GM19372 (cell line): ENCODE measurements at regions not wholly inside any gene's neighbourhood (a gene's known extent, or its start where the extent isn't known, plus 50 kb on each side); places are given as distances from the start of the nearest gene placed in this dataset.

Experiments used
- ATAC-seq: cut with Tn5 transposase; IDR thresholded peaks from one replicate; pipeline ENCODE4 v1.9.1; 2021; ENCODE audit warnings: mild to moderate bottlenecking, low read depth, moderate library complexity; ENCODE audit not compliant: unreplicated experiment

- ATAC-seq = no peak
Observed at GRCh38 chr3:57009802-57010201, 50.7 kb upstream of the SPATA12 start.

DNA sequence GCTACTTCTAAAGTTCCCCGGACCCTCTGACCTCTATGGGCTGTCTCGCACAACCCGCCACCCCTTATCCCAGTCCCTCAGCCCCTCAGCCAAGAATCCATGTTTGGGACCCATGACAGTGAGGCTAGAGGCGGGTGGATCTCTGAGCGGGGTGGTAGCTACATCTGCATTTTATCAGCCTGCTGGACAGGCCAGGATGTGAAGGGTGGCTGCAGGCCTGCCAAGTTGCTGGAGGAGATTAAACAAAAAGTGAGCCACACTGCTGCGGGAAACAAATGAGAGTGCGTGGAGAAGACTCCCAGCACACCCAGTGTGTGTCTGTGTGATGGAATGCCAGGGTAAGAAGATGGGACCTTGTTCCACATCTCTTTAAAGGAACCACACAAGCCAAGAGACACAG lies 51.1 kb upstream of the SPATA12 start:
- no peak for ATAC-seq

GRCh38 chr3:57007521-57008460 lies 52.7 kb upstream of the SPATA12 start:
- no peak for ATAC-seq

DNA sequence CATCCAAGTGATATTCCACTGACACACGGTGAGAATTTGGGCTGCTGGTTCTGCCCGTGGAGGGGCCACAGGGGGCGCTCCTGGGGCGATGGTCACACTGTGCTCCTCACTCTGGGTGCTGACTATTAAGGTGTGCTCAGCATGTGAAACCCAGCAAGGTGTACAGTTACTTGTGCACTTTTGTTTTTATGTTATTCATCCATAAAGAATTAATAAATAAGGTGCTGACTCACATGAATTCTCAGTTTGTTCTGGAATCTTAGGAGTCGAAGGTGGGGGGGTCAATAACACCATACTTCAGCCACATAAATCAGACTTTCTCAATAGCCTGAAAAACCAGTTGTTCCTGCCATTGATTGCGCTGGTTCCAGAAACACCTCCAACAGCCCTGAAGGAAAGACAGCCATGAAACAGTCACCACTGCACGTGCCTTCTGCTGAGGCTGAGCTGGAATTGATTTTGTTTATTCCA lies 53.5 kb upstream of the SPATA12 start:
- ATAC-seq = no peak

DNA sequence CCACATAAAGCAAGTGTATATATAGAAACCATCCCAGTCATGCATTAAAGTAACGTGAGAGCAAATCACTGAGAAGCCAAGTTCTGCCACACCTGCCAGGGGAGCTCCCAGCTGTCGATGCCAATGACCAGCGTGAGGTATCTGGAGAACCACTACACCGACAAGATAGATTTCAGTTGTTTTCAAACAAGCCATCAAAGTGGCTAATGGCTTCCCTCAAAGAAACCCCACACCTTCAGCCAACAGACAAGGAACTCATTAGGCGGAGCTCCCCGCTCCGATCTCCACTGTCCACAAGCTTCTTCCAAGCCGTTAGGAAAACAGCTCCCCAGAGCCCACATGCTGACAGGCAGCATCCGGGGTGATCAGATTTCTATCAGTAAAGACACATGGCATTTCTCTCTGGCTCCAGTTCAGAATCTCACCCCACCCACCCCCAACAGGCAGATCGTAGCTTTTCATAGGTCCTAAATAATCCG lies 54.2 kb upstream of the SPATA12 start:
- ATAC-seq = no peak

- no peak for ATAC-seq
Observed at GRCh38 chr3:57004229-57004628, 56.2 kb upstream of the SPATA12 start.

GRCh38 chr3:57003676-57004075 lies 56.8 kb upstream of the SPATA12 start:
- ATAC-seq = no peak

GRCh38 chr3:57001356-57001755 lies 59.1 kb upstream of the SPATA12 start:
- ATAC-seq = no peak

DNA sequence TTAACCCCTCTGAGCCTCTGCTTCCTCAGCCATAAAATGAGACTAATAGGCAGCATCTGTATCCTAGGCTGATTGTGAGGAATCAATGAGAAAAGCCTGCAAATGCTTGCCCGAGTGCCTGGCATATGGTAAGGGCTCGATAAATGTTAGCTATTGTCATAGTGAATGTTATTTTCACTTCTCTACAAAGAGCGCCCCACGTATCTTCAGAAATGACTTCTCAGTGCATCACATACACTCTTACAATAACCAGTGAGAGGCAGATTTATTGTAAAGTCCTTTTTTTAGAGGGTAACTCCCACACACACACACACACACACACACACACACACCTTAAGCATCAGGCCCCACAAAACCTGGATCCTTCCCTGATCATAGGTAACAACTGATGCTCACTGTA lies 60.5 kb upstream of the SPATA12 start:
- no peak for ATAC-seq

- ATAC-seq = no peak
Observed at GRCh38 chr3:56999547-56999946, 60.9 kb upstream of the SPATA12 start.

- ATAC-seq = no peak
Observed at GRCh38 chr3:56998076-56998529, 62.4 kb upstream of the SPATA12 start.

DNA sequence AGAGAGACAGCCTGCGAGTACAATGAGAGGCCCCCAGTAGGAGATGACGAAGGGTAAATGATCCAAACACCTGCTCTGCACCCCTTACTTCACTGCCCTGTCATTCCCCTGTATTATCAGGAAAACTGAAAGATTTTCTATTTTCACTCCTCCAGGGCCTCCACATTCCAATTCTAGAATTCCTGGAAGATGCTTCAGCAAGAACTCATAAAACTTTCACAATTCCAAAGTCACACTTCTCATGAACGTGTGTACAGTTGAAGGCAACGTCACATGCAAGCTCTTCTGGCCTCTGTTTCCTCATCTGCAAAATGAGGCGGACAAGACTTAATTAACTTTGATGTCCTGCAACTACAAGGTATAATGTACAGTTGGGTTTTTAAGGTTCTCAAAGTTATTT lies 62.8 kb upstream of the SPATA12 start:
- ATAC-seq = no peak

DNA sequence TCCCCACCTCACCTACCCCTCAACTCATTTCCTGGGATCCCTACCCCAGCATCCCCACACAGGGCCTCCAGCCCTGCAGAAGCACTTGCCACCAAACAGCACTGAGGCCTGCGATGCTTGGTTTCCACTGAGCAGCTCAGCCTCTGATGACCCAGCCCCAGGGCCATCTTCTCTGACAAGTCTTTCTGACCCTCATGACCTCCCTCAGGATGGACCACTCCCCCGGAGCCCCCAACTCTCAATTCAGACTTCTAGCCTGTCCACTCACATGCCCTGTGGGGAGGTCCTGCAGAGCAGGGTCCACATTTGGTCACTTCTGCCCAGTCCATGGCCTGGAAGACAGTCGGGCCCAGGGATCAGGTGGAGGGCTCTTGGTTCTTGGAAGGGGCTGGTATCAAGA lies 63.4 kb upstream of the SPATA12 start:
- ATAC-seq = no peak

DNA sequence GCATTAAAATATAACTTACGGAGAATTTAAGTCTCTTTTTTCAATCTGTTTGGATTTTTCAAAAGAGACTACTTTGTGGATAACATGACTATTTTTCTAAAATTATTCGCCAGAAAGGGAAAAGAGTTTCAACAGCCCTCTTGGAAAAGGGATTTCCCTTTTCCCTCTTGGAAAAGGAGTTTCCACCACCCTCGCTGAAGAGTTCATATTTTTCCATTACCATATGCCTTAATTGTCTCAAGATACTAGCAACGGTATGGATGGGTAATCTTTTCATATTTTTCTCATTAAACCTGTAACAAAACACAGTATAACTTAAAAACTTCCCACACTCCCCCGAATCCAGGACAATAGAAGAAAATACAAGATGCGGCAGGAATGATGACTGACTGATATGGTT lies 66.1 kb upstream of the SPATA12 start:
- ATAC-seq = no peak

- ATAC-seq = no peak
Observed at GRCh38 chr3:56990641-56991015, 69.8 kb upstream of the SPATA12 start.

DNA sequence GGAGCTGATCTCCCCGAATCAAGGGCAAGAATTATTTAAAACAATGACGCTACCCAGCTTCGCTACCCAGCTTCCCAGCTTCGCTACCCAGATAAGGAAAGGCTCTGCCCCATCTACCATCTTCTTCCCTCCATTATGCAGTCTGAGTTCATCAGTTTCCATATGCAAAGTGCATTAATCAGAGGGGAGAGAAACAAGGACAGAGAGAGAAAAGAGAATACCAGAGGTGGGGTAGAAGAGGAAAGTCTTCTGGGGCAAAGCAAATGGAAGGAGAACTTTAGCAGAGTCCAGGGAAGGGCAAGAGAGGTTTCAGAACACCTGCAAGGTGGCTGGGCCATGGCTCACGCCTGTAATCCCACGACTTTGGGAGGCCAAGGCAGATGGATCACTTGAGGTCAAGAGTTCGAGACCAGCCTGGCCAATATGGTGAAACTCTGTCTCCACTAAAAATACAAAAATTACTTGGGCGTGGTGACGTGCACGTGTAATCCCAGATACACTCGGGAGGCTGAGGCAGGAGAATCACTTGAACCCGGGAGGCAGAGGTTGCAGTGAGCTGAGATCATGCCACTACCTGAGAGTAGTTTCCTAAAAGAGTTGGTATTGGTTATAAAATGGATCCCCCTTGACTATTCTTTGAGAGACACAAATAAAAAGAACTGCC lies 70.4 kb upstream of the SPATA12 start:
- ATAC-seq = no peak

- ATAC-seq = no peak
Observed at GRCh38 chr3:56989169-56989976, 71.1 kb upstream of the SPATA12 start.

GRCh38 chr3:56988458-56989168 lies 71.9 kb upstream of the SPATA12 start:
- no peak for ATAC-seq

DNA sequence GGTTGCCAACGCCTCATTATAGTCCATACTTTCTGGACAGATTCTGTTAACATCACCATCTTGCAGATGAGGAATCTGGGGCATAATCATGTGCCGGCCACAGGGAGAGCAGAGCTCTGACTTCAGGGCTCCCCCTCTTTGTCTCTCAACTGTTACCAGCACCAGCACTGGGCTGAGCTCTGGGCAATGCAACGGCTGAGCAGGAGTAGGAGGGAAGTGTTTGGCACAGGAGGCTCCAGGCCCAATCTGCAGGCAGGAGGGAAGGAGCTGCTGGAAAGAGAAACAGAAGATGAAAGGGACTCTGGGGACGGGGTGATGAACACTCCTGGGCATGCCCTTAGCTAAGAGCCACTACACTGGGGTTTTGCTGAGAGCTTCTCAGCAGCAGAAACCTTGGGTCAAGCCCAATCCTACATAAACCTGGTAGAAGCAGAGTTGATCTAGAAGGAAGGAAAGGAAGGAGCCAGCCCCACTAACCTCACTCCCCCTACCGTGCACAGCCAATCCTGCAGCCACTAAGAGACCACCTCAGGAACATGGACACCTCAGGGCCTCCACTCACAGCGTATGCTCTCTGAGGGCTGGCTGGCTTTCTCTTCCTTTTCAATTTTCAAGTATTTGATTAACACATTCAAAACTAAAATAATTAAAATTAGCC lies 73.1 kb upstream of the SPATA12 start:
- ATAC-seq = no peak

GRCh38 chr3:56986347-56986746 lies 74.1 kb upstream of the SPATA12 start:
- ATAC-seq = no peak
